ENCODE measurements at regions not wholly inside any gene's neighbourhood (a gene's known extent, or its start where the extent isn't known, plus 50 kb on each side); places are given as distances from the start of the nearest gene placed in this dataset.

GRCh38 chr12:25768151-25768550, 190.3 kb upstream of the RASSF8 start:
- no peak overlapping the region for H3K4me3 ChIP-seq
- H3K36me3 ChIP-seq (replicated peaks in 1 of 2): no peaks in the 10 kb centered on the region
- no peak for TF ChIP-seq CTCF (IDR thresholded peaks at IDR 0.05)
- TF ChIP-seq POLR2A (IDR thresholded peaks at IDR 0.05): no peak
- 91 to 94% (median 92%) methylated on average over 2 of the region's 2 CpGs for WGBS, 4 donors
- no peaks in the 10 kb centered on the region for H3K27me3 ChIP-seq
- intact Hi-C loops (cut with DNase I): no loop called here
- H3K4me1 ChIP-seq (replicated peaks in 1 of 2): peaks cover 0 to 4% of the 10 kb centered on the region in 2 donors
- H3K27ac ChIP-seq: no peak overlapping the region
- no peak for DNase-seq
- no peaks in the 10 kb centered on the region for H3K9me3 ChIP-seq (replicated peaks in 1 of 3)

- DNase-seq: peak in 5 of 7 donors; percentile 56 to 73 (median 69)
- TF ChIP-seq POLR2A (IDR thresholded peaks at IDR 0.05): no peak
- TF ChIP-seq CTCF (IDR thresholded peaks at IDR 0.05): no peak
- WGBS, 4 donors: 40 to 51% (median 44%) methylated on average over 6 of the region's 6 CpGs
- H3K4me1 ChIP-seq (replicated peaks in 1 of 2): peaks cover 0 to 4% of the 10 kb centered on the region in 2 donors
- H3K27ac ChIP-seq: peak overlapping the region in 3 of 5 donors; percentile 40 to 72 (median 68)
- H3K36me3 ChIP-seq (replicated peaks in 1 of 2): no peaks in the 10 kb centered on the region
- no peaks in the 10 kb centered on the region for H3K9me3 ChIP-seq (replicated peaks in 1 of 3)
- H3K27me3 ChIP-seq: no peaks in the 10 kb centered on the region
- no peak overlapping the region for H3K4me3 ChIP-seq
- intact Hi-C loops (cut with DNase I): no loop called here
Observed at GRCh38 chr12:25769082-25769945, 189.2 kb upstream of the RASSF8 start.

- WGBS, 4 donors: 21 to 42% (median 27%) methylated on average over 2 of the region's 2 CpGs
- TF ChIP-seq CTCF (IDR thresholded peaks at IDR 0.05): no peak
- no peak for TF ChIP-seq POLR2A (IDR thresholded peaks at IDR 0.05)
- intact Hi-C loops (cut with DNase I): no loop called here
- no peak overlapping the region for H3K4me3 ChIP-seq
- H3K36me3 ChIP-seq (replicated peaks in 1 of 2): no peaks in the 10 kb centered on the region
- H3K9me3 ChIP-seq (replicated peaks in 1 of 3): no peaks in the 10 kb centered on the region
- H3K4me1 ChIP-seq (replicated peaks in 1 of 2): peaks cover 0 to 4% of the 10 kb centered on the region in 2 donors
- no peaks in the 10 kb centered on the region for H3K27me3 ChIP-seq
- DNase-seq: no peak
- H3K27ac ChIP-seq: no peak overlapping the region
Observed at GRCh38 chr12:25771041-25771440, 187.4 kb upstream of the RASSF8 start.

GRCh38 chr12:25771476-25771875, 187.0 kb upstream of the RASSF8 start:
- DNase-seq: no peak
- intact Hi-C loops (cut with DNase I): no loop called here
- H3K27me3 ChIP-seq: no peaks in the 10 kb centered on the region
- H3K9me3 ChIP-seq (replicated peaks in 1 of 3): no peaks in the 10 kb centered on the region
- no peak overlapping the region for H3K4me3 ChIP-seq
- H3K36me3 ChIP-seq (replicated peaks in 1 of 2): no peaks in the 10 kb centered on the region
- 75 to 95% (median 81%) methylated on average over 4 of the region's 4 CpGs for WGBS, 4 donors
- no peak for TF ChIP-seq POLR2A (IDR thresholded peaks at IDR 0.05)
- no peak for TF ChIP-seq CTCF (IDR thresholded peaks at IDR 0.05)
- no peak overlapping the region for H3K27ac ChIP-seq
- peaks cover 0 to 4% of the 10 kb centered on the region in 2 donors for H3K4me1 ChIP-seq (replicated peaks in 1 of 2)

Measured in adrenal gland (tissue), 9 donors.